ENCODE measurements at regions not wholly inside any gene's neighbourhood (a gene's known extent, or its start where the extent isn't known, plus 50 kb on each side); places are given as distances from the start of the nearest gene placed in this dataset.
A peak's percentile ranks its signal among the peaks of the same experiment; 100 is the strongest.
"Not testable (repeated sequence)": the region's sequence is repeated elsewhere in the genome, so short reads cannot be mapped to it uniquely, and the experiment has no call there.

DNA sequence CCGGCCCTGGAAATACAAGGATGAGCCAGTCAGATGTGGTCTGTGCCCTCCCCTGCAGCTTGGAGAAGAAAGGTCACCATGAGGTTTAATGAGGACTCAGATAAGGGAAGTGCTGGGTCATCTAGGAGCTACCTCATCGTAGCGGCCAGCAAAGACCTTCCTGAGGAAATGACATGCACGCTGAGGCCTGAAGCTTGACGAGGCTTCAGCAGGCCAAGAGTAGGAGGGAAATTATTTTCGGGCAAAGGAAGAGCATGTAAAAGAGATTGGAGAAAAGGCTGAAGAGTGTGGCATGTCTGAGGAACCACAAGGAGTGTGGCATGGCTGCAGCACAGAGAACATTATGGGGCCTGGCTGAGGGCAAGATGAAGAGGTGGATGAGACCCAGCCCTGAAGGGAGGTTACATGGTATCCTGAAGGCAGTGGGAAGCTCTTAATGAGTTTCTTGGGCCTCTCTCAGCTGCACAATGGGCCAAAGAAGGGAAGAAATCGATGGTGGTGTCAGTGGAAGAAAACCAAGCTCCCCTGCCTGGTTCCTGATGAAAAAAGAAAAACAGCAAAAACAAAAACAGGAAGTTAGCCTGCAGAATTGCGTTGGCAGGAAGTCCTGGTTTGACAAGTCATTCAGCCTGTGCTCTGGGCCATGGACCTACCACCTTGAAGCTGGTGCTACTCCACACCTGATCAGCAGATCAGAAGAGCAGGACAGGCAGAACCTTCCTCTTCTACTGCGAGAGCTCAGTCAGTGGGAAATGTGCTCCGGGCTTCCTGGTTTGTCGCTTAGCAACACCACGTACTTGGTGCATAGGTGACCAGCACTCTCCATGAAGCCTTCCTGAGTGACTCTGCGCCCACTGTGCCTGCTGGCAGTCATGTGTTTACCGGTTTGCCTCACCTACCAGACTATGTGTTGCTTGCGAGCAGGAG is 134.5 kb upstream of the KLF3 start:
- peak; percentile 93 for DNase-seq

DNA sequence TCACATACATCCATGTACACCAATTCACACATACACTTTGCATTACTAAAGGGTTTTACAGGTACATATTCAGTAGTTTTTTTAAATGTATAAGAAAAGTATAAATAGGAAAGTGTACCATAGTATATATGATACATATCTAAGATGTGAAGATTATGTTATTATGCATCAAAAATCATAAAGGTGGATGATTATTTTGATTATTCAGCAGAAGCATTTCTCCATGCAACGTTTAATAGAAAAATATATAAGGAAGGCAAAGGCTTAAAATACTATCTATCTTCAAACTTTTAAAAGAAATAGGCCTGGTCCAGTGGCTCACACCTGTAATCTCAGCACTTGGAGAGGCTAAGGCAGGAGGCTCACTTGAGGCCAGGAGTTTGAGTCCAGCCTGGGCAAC is 133.5 kb upstream of the KLF3 start:
- DNase-seq: no peak

DNA sequence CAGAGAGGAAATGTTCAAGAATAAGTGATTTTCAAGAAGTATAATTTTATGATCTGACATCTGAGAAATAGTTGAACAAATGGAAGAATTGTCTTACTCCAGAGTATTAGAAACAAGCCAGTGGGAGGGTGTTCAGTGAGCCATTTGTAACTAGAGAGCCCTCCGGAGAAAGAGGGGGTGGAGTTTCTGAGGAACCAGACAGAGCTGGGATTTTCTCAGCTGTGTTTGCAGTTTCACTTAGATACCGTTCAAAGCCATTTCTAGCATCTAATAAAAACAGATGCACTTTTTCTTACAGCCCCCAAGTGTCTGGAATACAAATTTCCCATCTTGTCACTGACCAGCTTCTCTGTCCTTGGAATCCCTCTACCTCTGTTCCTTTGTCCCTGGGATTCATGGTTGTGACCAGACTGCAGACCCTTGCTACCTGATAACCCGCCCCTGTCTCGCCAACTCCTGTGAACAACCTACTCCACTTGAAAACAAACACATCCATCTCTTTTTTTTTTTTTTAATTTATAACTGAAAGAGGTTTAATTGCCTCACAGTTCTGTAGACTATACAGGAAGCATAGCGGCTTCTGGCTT is 132.8 kb upstream of the KLF3 start:
- DNase-seq: no peak

DNA sequence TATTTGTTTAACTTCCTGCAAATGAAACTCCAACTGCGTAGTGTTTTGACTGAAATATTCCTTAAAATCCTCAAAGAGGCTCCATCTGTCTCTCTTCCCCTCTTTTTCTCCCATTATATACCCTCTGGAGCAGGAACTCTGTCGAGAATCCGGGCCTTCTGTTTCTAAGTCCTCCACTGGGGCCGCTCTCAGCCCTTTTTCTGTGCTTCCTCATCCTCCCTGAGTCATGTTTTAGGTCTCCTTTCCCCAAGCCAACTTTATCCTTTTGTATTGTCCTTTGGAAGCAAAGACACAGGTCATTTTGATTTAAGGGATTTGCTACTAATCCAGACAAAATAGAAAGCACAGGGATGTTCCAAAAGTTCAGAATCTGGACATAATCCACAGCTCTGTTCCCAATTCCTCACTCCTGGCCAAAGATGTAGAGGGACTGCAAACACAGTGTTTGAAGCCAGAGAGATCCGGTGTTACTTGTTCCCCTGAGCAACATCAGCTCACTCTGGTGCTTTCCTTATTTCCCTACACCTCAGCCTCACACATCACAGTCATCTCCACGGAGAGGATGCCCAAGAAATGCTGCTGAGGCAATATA is 131.0 kb upstream of the KLF3 start:
- no peak for DNase-seq

DNA sequence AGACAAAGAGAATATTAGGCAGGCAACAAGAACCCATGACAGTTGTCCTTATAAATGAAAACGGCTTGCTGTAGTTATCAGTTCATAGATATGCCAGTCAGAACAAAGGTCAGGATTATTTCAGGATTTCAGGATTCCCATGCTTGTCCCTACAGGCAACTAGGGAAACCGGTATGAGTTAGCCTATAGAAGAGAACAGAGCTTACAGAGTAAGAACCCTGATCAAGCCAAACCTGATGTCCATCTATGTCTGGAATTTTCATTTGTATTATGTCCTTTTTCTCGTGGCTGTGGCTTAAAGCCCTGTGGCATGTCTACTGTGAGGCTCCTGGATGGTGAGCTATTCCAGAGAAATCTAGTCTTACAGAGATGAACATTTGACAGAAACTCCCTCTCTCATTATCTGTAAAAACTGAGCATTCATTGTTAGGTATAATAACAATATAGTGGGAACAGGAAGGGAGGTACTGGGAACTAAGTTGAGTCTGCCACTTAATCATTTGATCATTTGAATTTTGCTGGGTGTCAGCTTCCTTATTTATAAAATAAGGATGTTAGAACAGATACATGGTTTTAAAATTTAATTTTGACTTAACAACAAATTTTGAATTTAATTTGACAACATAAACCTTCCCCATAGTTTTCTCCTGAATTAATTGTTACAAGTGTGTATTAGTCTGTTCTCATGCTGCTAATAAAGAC is 129.5 kb upstream of the KLF3 start:
- DNase-seq: no peak

DNA sequence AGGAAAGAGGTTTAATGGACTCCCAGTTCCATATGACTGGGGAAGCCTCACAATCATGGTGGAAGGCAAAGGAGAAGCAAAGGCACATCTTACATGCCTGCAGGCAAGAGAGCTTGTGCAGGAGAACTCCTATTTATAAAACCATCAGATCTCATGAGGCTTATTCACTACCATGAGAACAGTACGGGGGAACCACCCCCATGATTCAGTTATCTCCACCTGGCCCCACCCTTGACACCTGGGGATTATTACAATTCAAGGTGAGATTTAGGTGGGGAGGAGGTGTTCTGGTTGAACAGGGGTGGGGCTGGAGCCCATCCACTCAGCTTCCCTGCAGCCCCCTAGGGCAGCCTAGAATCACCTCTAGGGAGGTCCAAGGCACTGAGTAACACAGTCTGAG is 128.9 kb upstream of the KLF3 start:
- DNase-seq: not testable (repeated sequence)

DNA sequence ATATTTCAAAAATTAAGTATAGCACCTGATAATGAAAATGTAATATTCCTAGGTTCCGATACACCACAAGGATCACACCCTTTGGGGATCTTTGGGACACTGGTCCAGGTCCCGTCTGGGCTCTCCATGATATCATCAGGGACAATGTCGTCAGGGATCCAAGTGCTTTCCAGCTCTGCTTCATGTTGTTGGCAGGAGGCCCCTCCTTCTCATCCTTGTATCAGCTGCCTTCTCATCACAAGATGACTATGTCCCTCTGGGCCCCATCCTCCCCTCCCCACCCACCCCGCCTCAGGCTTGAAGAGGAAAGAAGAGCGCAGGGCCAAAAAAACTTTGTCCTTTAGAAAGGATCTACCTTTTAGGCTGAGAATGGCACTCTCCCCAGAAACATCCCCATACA is 128.3 kb upstream of the KLF3 start:
- DNase-seq: no peak

DNA sequence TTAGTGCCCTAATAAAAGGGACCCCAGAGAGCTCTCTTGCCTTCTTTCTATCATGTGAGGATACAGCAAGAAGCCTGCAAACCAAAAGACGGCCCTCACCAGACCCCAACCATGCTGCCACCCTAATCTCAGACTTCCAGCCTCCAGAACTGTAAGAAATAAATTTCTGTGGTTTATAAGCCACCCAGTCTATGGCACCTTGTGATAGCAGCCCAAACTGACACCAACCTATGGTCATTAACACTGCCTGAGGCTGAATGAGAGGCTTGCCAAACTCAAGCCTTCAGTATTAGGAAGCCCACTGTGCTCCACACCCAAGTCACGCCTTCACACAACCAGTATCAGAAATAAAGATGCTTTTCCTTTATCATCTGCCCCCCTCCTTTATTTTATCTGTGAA is 127.3 kb upstream of the KLF3 start:
- DNase-seq: peak; percentile 29

DNA sequence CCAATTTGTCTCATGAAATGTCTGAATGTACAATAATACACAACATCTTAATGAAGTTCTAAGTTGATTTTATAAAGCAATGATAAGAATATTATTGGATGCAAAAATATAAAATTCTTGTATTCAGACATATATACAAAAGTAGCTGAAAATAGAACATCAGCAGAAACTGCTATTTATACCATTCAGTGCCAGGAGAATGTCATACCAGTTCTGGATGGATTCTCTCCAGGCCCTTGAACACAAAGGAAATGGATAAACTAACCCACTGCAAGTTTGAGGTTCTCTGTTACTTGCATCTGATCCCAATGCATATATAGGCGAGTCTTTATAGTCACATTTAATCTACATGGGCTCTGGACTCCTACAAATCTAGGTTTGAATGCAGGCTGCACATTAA is 126.3 kb upstream of the KLF3 start:
- no peak for DNase-seq

DNA sequence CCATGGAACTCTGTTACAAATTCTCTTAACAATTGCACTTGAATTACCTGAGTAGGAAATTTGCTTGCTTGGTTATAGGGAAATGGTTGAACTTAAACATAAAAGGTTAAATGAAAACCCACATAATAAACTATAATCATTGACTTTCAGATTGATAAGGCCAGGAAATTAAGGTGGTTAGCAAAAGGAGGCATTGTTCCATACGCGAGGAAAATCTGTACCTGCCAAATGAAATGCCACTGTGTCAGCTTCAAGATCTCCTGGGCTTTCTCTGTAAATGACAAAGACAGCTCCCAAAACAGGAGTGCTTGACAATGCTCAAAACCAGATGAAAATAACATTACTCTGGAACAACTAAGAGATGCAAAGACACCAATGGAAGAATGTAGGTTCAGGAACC is 125.5 kb upstream of the KLF3 start:
- no peak for DNase-seq

DNA sequence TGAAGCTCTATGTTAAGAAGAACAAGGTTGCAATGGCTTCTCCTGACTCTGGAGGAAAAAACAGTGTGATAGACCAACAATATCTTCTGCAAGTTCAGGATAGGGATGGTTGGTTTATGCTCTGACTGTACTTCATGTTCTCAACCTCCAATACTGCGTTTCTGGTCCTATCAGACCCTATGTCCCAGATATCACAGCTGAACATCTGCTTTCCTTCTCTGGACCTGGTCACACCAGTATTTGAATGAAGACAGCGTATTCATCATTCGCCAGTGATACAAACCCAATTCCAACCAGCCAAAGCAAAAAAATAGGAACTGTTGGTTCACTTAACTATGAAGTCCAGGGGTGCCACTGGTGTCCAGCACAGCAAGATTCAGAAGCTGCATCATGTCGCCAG is 124.5 kb upstream of the KLF3 start:
- no peak for DNase-seq

DNA sequence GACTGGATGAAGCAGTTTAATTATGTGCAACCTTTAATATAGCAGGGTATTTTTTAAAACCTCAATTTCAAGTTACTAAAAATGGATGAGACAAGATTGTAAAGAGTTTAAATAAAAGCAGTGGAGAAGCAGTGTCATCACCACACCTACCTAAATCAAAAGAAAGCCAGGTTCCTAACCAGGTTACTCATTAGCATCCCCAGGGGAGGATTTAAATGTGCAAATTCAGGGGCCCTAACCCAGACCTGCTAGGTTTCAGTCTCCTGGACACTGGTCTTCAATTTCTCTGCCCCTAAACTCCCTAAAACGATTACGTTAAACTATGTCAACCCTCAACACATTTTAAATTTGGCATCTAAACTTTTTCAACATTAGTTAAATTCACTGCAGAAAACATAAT is 116.9 kb upstream of the KLF3 start:
- no peak for DNase-seq

DNA sequence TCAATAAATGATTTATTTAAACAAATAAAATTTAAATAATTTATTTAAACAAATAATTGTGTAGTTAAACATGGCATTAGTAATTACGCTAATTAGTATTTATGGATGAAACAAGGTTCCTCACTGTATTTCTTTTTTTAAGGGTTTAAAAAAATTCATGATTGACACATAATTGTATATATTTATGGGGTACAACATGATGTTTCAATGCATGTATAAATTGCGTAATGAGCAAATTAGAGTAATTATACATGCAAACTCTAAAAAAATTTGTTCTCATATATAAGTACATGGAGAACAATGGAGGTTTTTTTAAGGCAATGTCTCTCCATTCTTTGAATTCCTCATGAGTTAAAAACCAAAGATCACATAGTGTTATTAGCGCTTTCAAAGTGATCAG is 115.7 kb upstream of the KLF3 start:
- DNase-seq: no peak

DNA sequence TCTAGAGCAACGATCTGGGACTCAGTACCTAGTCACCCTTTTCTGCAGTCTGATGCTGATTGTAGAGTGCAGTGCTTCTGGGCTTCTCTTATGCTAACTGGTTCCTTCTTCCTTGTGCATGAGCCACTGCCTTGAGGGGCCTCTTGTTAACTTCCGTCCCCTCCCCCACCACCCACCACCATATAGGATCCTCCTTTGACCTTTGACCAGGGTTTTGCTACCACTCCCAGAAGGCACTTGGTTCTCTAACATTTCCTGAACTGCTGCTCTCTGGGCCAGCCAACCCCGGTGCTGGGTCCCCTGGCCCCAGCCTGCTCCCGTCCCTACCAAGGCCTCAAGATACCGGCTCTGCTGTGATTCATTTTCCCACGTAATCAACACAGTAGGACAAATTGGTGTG is 104.6 kb upstream of the KLF3 start:
- DNase-seq: no peak

DNA sequence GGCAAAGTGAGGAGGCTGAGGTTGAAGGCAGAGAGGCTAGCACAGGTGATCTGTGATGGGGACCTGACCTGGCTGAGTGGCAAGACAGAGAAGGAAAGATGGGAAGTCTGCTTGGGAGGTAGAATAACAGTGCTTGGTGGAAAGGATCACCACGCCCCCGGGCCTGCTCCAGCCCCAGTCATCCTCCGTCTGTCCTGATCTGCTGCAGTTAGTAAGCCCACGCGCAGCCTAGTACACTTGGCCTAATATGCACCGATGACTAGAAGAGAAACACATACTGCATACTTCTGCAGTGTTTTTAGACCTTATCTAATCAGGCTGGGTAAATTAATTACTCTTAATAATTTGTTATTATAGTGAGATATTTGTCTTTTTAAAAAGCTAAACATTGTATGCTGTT is 103.7 kb upstream of the KLF3 start:
- DNase-seq: no peak

DNA sequence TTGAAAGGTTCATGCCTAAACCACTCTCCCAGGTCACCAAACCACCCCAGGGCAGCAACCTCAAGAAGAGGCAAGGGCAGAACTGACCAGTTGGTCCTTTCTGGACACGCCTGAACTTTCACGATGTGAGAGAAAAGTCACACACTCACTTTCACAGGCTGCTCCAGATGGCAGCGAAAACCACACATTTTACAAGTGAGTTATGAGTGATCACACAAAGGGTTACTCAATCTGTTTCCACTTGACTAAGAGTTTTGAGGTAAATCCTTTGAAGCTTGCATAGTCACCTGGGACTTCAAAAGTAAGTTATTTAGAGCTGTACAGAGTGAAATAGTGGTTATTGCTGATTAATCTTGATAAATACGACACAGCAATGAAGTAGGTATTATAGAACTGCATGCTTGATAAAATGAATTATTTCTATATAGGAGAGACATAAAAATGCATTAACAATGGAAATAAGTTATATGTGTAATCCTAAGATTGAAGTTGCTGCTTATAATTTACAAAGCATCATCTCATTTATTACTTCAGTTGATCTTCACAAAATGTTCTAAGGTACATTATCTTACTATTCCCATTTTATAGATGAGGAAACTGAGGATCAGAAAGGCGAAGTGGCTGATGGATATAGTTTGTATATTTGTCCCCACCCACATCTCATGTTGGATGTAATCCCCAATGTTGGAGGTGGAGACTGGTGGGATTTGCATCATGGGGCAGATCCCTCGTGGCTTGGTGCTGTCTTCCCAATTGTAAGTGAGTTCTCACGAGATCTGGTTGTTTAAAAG is 103.0 kb upstream of the KLF3 start:
- no peak for DNase-seq

DNA sequence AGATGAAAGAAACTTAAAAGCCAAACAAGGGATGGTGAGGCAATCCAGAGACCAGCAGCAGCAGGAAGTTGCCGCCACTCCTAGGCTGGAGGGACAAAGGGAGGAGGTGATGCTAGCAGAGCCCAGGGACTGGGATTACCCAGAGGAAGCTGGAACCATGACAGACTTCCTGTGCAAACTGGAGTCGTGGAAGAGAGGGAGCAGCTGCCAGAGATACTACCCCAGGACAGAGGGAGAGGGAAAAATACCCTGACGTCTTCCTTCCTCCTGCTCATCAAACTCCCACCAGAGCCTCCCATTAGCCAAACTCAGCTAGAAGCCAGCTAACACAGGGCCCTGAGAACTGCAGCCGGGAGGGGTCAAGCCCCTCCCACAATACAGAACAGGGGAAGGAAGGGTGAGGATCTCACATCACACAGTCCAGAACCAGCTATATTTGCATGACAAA is 101.2 kb upstream of the KLF3 start:
- DNase-seq: no peak

DNA sequence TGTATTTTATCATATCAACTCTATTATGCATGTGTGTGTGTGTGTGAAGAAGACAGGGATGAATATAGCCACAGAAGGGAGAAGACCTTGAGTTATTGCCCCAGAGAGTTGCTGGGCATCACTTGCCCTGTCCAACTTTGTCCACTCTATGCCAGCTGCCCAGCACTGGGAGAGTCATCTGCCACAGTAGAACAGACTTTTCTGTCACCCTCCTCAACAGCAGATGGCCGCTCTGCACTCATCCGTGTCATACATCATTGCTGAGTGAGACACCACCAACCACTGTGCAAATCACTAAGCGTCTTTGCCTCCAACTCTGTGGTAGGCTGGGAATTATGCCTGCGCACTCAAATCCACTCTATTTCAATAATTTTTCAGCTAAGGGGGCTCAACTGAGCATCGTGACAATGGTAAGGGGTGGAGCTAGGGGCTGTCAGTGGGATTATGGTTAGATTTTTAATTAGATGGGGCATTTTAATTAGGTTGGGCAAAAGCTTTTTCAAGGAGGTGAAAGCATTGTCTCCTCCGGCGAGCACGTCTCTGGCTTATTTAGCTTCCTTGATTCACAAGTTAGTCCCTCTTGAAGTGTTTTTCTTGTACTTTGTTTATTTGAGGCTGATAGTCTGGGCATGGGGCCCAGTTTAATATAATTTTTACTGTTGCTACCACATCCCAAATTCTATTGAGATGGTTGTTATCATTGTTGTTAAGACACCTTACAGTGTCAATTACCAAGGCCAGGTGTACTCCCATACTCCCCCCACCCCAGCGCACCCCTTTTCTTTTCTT is 100.1 kb upstream of the KLF3 start:
- no peak for DNase-seq

DNA sequence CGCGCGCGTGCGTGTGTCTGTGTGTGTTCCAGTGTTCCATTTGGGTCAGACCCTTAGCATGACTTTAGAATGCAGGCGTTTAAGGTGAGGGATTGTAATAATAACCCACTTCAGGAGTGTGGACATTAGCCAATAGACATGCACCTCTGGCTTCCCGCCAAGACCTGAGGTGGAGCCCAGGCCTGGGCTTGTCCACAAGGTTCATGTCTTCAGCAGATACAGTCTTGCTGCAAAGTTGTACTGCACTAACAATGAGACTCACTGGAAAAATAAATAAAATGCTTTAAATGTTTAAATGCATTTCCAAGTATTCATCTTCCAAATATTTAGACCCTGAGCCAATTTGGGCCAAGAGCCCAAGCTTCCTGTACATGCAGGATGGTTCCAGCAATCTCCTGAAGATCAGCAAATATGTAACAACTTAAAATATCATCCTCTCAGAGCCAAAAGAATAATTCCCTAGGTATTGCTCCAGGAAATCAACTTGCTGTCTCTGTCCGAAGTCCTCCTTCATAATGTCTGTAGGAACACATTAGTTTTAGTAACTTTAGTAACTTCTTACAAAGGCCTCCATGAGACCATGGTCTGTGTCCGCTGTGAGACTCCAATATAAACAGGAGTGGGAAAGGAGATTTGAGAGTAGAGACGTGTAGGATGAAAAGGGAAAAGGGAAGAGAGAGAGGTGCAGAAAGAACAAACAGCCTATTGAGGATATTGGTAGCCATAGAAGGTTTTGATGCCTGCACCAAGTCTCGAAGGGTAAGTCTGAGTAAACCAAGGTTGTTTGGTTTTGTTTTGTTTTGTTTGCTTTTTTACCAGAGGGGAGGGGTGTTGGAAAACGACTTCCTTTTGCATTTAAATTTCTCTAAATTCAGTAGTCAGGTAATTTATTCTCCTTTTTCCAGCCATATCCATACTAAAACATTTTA is 98.5 kb upstream of the KLF3 start:
- no peak for DNase-seq

DNA sequence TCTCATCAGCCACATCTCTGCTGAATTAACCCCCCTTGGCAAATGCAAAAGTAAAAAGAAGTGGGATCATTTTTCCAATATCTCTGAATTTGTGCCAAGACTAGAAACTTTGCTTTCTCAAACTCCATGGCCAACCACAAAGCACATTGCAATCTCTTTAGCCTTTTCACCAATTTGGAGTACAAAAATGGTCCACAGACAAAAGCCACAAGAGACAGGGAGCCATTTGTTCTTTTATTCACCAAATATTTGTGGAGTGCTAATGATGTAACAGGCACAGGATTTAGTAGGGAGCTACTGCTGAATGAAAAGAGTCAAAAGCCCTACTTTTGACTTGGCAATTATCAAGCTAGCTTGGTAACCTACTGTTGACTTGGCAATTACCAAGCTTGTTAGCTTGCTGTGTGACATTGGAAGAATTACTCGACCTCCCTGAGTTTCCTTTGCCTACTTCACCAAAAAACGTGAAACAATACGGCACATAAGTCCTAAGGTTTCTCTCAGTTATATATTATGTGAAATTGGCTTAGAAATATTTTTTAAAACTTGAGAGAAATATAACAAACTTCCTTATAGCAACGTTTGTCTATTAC is 97.1 kb upstream of the KLF3 start:
- DNase-seq: no peak

Data from OCI-M1 (cell line).